GM21825 (cell line): ENCODE measurements at regions not wholly inside any gene's neighbourhood (a gene's known extent, or its start where the extent isn't known, plus 50 kb on each side); places are given as distances from the start of the nearest gene placed in this dataset.
"Not testable (repeated sequence)": the region's sequence is repeated elsewhere in the genome, so short reads cannot be mapped to it uniquely, and the experiment has no call there.

ENCODE experiments used
- ATAC-seq: cut with Tn5 transposase; IDR thresholded peaks from one replicate; pipeline ENCODE4 v1.9.1; 2021; ENCODE audit warnings: mild to moderate bottlenecking, moderate library complexity; ENCODE audit not compliant: unreplicated experiment

DNA sequence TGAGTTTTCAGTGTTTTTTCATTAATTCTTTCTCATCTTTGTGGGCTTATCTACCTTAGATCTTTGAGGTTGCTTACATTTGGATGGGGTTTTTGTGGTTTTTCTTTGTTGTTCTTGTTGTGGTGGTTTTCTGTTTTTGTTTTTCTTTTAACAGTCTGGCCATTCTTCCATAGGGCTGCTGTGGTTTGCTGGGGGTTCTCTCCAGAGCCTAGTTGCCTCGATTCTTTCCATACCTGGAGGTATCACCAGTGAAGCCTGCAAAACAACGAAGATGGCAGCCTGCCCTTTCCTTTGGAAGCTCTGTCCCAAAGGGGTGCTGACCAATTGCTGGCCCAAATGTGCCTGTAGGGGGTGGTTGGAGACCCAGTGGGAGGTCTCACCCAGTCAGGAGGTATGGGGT is 168.6 kb upstream of the CLNK start:
- ATAC-seq = no peak

- no peak for ATAC-seq
These were observed 157.1 kb upstream of the CLNK start for GRCh38 chr4:10841697-10842096.

DNA sequence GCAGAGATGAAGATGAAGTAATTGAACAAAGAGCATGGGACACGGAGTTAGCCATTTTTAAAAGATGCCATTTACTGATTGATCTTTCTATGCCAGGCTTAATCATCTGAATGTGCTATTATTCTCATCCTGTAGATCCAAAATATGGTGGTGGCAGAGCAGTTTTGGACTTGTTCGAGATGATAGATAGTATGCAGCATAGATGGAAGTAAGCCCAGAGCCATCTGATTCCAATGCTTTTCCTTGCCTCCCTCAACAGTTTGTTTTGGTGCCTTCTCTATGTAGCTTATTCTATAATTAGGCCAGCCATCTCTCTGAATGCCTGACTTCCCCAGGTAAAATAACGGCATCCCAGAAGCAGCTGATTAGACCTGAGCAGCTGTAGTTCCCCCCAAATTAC is 152.6 kb upstream of the CLNK start:
- ATAC-seq = no peak

- no peak for ATAC-seq
These were observed 148.4 kb upstream of the CLNK start for GRCh38 chr4:10832806-10833628.

GRCh38 chr4:10831727-10832408 is 147.3 kb upstream of the CLNK start:
- ATAC-seq = no peak

DNA sequence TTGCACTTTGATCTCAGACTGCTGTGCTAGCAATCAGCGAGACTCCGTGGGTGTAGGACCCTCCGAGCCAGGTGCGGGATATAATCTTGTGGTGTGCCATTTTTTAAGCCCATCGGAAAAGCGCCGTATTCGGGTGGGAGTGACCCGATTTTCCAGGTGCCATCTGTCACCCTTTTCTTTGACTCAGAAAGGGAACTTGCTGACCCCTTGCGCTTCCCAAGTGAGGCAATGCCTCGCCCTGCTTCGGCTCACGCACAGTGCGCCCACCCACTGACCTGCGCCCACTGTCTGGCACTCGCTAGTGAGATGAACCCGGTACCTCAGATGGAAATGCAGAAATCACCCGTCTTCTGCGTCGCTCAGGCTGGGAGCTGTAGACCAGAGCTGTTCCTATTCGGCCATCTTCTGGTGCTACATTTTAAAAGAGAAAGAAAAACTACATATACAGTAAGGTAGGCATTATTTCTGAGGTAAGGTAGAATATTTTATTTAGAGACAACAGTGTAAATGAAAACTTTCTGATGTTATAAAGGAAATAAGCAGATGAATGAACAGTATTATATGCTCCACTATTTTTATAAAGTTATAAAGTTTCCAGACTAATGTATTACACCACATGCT is 144.5 kb upstream of the CLNK start:
- ATAC-seq = not testable (repeated sequence)

DNA sequence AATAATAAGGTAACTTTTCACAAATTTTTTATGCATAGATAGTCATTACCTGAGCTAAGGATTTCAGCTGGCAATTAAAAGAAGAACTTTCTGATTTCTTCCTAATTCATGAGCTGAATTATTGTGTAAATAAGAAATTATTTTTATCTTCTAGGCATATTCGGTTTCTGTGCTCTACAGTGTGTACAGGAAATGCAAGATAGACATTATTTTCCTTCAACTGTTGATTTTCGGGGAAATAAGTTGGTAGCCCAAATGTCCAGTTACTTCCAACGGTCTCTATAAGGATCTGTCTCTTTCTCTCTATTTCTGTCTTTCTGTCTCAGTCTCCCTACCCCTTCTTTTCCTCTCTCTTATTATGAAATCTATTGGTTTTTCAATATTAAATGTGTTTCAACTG is 137.3 kb upstream of the CLNK start:
- ATAC-seq = no peak

DNA sequence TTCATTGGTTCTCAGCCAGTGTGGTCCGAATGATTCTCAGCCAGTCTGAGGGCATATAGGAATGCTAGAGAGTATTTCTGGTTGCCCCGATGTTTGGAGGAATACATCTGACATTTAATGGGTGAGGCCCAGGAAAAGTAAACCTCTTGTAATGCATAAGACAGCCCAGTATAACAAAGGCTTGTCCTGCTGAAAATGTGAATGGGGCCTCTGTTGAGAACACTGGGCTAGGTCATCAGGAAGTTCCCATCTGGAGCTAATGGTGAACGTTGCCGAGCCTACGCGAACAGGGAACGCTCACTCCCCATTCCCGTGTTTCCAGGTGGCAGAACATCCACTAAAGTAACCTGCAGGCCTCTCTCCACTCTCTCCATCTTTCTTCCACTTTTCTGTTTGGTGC is 132.0 kb upstream of the CLNK start:
- ATAC-seq = no peak

DNA sequence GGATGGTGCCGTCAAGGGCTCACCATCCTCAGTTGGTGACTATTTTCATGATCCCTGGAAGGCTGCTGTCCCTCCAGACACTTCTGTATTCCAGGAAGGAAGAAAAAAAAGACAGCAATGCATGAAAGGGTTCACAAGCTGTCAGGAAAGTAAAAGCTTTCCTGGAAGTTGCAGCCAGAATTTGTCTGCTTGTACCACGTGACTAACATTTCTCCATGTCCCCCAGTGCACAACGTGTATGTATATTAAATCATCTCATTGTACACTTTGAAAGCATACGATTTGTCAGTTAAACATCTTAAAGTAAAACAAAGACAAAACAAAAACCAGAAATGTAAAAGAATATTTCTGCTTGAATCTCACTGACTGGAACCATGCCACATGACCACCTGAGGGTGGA is 127.4 kb upstream of the CLNK start:
- no peak for ATAC-seq

DNA sequence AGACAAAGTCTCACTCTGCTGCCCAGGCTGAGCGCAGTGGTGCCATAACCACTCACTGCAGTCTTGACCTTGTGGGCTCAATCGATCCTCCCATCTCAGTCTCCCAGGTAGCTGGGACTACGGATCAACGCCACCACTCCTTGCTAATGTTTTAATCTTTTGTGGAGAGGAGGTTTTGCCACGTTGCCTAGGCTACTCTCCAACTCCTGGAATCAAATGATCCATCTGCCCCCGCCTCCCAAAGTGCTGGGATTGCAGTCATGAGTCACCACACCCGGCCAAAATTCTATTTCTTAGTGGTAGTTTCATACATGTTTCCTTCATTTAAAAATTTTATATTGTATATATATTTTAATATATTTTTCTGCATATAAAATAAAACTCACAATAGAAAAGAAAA is 125.8 kb upstream of the CLNK start:
- ATAC-seq = no peak

DNA sequence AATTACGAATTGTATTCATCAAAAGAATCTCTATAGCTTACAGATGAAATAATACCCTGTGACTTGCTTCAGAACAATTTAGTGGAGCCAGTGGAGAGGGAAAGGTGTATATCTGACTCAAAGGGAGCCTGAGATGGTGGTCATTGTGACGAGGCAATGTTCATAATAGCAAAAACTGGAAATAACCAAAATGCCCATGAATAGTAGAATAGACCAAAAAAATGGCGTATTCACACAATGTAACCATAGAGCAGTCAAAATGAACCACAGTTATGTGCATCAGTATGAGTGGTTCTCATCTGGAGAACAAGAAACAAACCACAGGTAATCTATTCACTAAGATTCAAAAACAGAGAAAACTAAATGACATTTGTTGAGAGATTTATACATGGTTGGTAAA is 125.3 kb upstream of the CLNK start:
- ATAC-seq = no peak

- ATAC-seq = no peak
These were observed 124.0 kb upstream of the CLNK start for GRCh38 chr4:10808591-10808990.

- no peak for ATAC-seq
These were observed 122.5 kb upstream of the CLNK start for GRCh38 chr4:10806953-10807645.

- ATAC-seq = no peak
These were observed 119.3 kb upstream of the CLNK start for GRCh38 chr4:10803713-10804343.

DNA sequence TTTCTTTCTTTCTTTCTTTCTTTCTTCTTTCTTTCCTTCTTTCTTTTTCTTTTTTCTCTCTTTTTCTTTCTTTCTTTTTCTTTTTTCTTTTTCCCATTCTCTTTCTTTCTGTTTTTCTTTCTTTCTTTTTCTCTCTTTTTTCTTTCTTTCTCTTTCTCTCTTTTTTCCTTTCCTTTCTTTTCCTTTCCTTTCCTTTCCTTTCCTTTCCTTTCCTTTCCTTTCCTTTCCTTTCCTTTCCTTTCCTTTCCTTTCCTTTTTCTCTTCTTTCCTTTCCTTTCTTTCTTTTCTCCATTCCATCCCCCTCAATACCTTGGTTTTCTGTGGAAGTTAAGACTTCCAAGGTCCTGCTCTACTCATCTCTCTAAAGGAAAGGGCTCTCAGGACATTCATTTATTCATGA is 102.8 kb upstream of the CLNK start:
- ATAC-seq = no peak

DNA sequence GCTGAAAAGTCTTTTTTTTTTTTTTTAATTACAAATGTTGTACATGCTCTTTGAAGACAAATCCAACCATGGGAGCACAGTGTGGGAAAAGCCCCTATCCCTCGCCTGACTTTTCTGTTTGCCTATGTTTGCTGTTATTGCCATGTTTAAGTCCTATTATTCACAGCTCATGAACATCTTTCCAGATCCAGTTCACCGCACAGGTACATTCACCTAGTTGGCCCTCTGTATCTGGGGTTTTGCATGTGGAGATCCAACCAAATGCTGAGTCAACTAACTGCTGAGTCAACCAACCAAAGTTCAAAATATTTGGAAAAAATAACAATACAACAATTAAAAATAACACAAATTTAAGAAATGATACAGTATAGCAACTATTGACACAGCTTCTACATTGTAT is 100.1 kb upstream of the CLNK start:
- ATAC-seq = no peak

DNA sequence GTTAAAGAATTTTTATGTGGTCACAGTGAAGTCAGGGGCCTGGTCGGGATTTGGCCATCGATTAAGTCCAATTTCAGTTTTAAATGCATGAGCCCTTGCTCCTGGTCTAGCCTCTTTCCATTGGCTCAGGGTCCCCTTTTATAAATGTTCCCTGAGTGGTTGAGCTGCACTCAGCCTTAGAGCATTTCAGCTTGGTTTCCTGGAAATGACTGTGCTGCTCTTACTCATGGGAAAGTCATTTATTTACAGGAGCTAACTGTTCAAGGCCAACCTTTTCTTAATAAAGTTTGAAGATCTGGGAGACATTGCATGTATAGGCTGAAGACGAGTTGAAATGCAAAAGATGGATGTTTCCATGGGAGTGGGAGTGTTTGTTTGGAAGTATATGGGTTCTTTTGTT is 98.8 kb upstream of the CLNK start:
- no peak for ATAC-seq

- ATAC-seq = no peak
These were observed 97.2 kb upstream of the CLNK start for GRCh38 chr4:10781805-10782204.

GRCh38 chr4:10780803-10781202 is 96.2 kb upstream of the CLNK start:
- ATAC-seq = not testable (repeated sequence)

GRCh38 chr4:10775132-10775531 is 90.6 kb upstream of the CLNK start:
- not testable (repeated sequence) for ATAC-seq

DNA sequence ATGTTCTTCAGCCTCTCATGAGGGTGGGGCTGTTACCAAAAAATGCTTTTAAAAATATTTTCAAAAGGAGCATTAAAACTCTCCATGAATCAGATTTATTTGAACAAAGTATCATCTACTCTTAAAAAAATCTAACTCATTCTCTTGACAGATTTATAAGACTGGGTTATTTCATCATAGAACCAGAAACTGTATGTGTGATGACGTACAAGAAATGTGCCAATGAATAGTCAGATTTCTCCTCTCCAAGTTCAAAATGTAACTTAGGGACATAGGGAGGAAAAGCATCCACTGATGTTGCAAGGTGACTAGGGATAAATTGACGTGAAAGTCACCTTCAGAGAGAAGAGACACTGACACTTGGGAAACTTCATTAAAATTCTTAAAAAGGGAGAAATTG is 89.1 kb upstream of the CLNK start:
- no peak for ATAC-seq
